Skeletal muscle tissue (tissue), 3 donors: ENCODE measurements at regions not wholly inside any gene's neighbourhood (a gene's known extent, or its start where the extent isn't known, plus 50 kb on each side); places are given as distances from the start of the nearest gene placed in this dataset.

Experiments used
- H3K27ac ChIP-seq: one replicate; pipeline ENCODE4 v1.7.0; 2013; ENCODE audit warnings: mild to moderate bottlenecking, low read depth, low read length, inconsistent platforms
- H3K27me3 ChIP-seq, 3 donors: one replicate each; pipeline ENCODE4 v1.7.0; 2013; ENCODE audit warnings: low read length in 3 of 3; ENCODE audit not compliant: control insufficient read depth in 3 of 3, insufficient read depth in 3 of 3
- H3K36me3 ChIP-seq, 3 donors: one replicate each; pipeline ENCODE4 v1.7.0; 2013; ENCODE audit warnings: low read length in 3 of 3; ENCODE audit not compliant: control insufficient read depth in 3 of 3, insufficient read depth in 3 of 3
- H3K4me1 ChIP-seq, 3 donors: one replicate each; pipeline ENCODE4 v1.7.0; 2013; ENCODE audit warnings: low read length in 3 of 3, mild to moderate bottlenecking in 3 of 3; ENCODE audit not compliant: control insufficient read depth in 3 of 3, insufficient read depth in 3 of 3
- H3K4me3 ChIP-seq, 3 donors: one replicate each; pipeline ENCODE4 v1.7.0; 2013; ENCODE audit warnings: low read length in 3 of 3
- H3K9ac ChIP-seq, 3 donors: one replicate each; pipeline ENCODE4 v1.7.0; 2013; ENCODE audit warnings: low read length in 3 of 3, mild to moderate bottlenecking in 3 of 3, moderate library complexity in 2 of 3, low read depth in 1 of 3
- H3K9me3 ChIP-seq, 3 donors: one replicate each; pipeline ENCODE4 v1.7.0; 2013; ENCODE audit warnings: low read length in 3 of 3; ENCODE audit not compliant: control insufficient read depth in 3 of 3
- donor health status: Osteomylitis.

DNA sequence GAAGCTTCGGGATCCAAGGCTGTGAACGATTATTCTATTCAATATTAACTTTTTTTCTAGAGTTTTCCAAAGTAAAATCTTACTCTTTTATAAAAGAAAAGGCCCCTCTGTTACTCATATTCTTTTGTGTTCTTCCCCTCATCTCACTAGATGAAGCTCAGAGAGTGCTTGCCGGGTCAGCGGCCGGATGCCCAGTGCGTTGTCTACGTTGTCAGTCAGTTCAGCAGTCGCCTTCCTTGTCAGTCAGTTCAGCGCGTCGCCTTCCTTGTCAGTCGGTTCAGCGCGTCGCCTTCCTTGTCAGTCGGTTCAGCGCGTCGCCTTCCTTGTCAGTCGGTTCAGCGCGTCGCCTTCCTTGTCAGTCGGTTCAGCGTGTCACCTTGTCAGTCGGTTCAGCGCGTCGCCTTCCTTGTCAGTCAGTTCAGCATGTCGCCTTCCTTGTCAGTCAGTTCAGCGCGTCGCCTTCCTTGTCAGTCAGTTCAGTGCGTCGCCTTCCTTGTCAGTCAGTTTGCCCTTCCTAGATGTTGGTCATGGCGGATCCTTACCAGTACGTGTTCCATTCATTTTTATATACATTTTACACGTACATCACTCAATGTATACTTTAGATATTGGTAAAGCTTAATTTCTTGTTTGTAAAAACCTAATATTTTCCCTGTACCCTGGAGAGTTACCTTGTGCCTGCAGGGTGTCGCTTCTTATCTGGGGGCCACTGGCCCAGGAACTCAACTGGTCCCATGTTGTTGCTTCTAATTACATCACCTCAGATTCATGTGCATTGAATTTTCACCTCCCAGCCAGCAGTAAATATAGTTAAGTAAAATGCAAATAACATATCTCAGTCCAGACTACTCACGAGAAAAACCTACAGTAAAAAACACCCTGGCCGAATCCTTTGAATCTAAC, 206.9 kb downstream of the ASB1 start:
- H3K9ac ChIP-seq = no peak overlapping the region
- peaks cover 0 to 5% (median 4%) of the 10 kb centered on the region in 3 donors for H3K4me1 ChIP-seq
- H3K27ac ChIP-seq = no peak overlapping the region
- no peak overlapping the region for H3K4me3 ChIP-seq
- no peaks in the 10 kb centered on the region for H3K36me3 ChIP-seq
- H3K9me3 ChIP-seq = no peaks in the 10 kb centered on the region
- H3K27me3 ChIP-seq = peaks cover 15 to 17% (median 16%) of the 10 kb centered on the region in 3 donors

DNA sequence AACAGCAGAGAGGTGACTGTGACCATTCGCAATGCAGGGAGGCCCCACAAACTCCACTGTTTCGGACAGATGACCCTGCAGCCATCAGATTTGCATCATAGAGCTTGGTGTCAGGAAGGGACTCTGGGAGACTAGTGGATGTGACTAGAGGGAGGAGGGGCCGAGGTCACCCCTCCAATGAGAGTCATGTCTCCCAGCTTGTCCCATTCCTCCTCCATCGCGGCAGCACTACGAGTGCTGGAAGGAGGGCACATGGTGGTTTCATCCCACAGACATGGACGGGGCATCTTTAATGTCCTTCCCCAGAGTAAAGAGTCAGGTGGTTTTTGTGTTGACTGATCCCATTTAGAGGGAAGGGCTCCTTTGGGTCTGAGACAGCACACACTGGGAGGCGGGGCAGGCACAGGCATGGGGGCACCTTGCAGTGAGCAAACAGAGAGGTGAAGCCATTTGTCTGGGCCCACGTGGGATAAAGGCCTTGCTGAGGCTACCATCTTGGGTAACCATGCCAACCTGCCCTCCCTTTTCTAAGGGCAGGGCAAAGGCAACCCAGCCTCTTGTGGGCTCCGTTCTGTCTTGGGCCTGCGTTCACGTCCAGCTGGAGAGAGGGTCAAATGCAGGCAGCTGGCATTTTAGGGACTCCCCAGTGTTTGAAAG, 208.1 kb downstream of the ASB1 start:
- Histone ChIP-seq H3K4me1 (peaks cover 0 to 5% (median 4%) of the 10 kb centered on the region in 3 donors), H3K9me3 (no peaks in the 10 kb centered on the region), H3K4me3 (no peak overlapping the region), H3K27ac (no peak overlapping the region), H3K9ac (no peak overlapping the region), H3K36me3 (no peaks in the 10 kb centered on the region), H3K27me3 (peaks cover 20 to 23% (median 21%) of the 10 kb centered on the region in 3 donors)

DNA sequence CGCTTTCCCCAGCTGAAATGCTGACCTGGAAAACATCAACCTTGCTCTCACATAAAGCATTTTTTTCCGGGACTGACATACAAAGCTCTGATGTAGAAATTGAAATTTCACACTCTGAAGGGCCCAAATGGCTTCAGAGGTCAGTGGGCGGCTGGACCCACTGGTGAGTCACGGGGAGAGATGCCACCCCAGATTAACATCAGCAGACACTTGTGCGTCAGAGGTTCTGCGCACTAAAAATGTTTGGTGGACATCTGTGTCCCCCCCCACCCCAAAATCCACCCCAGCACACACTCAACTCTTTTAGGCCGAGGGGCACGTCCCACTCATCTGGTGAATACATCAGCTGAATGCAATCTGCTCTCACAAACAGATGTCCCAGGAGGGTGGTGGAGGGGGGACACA, 208.9 kb downstream of the ASB1 start:
- Histone ChIP-seq H3K9me3 (no peaks in the 10 kb centered on the region), H3K4me1 (peaks cover 0 to 5% (median 4%) of the 10 kb centered on the region in 3 donors), H3K36me3 (no peaks in the 10 kb centered on the region), H3K4me3 (no peak overlapping the region), H3K27ac (no peak overlapping the region), H3K9ac (no peak overlapping the region), H3K27me3 (peaks cover 18 to 27% (median 24%) of the 10 kb centered on the region in 3 donors)

DNA sequence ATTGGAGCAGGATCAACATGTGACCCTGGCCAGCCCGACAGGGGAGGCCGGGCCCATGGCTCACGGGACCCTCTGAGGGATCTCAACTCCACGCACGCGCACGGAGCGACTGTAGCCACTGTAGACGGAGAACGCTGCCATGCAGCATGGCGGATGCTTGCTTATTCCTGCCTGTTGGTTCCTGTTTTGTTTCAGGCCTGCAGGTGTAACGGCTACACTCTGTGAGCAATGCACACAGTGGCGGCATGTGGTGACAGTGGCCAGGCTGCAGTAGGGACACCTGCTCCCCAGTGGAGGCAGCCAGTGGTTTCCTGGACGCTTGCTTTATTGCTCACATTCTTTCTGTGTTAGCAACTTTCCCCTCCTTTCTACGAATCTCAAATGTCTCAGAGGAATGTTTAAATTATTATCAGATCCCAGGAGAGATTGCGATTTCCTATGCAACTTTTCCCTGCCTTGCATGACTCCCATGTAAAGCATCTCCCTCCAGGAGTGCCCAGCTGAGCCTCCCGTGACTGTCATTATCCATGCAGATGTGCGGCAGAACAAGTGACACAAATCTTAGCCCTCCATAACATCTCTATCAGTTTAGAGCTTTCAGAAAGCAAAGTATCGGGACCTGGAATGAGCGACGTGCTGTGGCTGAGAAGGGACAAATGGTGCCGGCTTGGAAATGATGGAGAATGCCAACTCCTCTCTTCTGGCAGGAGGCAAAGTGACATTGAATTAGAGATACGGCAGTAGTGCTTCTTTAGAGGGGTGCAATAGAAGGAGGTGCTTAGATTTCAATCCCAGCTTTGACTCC, 209.7 kb downstream of the ASB1 start:
- H3K4me3 ChIP-seq = no peak overlapping the region
- H3K36me3 ChIP-seq = no peaks in the 10 kb centered on the region
- no peaks in the 10 kb centered on the region for H3K9me3 ChIP-seq
- peaks cover 0 to 5% (median 4%) of the 10 kb centered on the region in 3 donors for H3K4me1 ChIP-seq
- no peak overlapping the region for H3K27ac ChIP-seq
- H3K9ac ChIP-seq = no peak overlapping the region
- H3K27me3 ChIP-seq = peaks cover 18 to 27% (median 25%) of the 10 kb centered on the region in 3 donors

DNA sequence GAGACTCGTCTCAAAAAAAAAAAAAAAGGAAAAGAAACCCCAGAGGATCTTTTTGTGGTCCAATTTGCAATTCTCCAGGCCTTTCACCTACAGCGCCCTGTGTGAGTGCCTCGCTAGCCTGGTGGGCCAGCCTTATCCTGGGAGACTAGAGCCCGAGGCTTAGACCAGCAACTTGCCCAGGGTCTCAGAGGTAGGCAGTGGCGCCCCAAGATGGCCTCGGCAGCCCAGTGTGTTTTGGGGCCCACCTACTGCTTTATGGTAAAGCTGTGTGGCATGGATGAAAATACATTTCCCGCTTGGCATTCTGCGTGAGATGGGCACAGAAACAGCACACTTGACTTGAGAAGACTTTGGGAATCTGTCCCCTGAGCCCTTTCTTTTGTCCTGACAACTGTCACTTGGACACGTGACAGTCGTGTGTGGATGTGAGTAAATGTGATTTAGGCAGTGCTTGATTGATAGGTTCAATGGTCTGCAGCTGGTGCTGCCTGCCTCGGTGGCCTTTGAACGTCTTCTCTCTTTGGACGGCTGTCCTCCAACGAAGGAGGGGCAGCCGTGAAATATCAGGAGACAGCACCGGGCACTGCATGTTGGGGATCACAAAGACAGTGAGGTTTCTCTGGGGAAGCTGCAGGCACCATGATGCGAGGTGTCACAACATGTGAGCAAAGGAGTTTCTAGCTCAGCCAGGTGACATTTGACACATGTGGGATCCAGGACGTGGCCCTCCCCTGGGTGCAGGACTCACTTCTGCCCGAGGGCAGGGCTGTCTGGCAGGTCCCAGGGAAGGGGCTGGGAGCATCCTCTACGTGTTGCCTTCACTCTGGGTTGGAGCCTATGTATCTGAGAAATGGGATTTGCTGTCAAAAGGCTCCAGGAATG, 209.5 kb upstream of the TWIST2 start:
- Histone ChIP-seq H3K36me3 (no peaks in the 10 kb centered on the region), H3K4me3 (no peak overlapping the region), H3K9me3 (no peaks in the 10 kb centered on the region), H3K4me1 (peaks cover 0 to 4% (median 2%) of the 10 kb centered on the region in 3 donors), H3K9ac (no peak overlapping the region), H3K27ac (no peak overlapping the region), H3K27me3 (peaks cover 18 to 25% (median 25%) of the 10 kb centered on the region in 3 donors)

DNA sequence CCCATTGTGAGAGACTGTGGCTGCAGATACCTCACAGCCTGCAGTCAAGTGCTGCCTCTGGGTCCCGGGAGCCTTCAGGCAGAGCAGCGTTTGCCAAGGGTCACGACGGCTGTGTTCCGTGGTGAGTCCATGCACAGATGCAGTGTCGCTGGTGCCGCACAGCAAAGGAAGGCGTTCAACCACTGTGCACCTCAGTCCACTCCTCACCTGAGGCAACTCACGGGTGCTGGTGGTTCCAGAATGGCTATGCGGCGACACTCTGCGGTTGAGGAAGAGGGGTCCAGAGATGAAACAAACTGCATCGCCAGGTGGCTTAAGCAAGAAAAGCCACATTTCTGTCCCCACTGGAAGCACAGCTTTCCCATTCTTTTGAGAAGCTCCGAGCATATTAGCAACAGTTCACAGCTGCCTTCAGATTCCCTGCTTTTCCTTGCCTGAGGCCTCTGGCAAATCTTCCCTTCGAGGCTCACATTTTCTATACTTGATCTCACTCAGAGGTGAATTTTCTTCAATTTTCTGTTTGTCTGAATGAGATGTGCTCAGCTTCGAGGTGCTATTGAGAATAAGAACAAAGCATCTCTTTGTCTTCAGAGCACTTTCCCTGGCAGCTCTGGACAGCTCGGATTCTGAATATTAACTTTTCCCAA, 208.8 kb upstream of the TWIST2 start:
- H3K9ac ChIP-seq = no peak overlapping the region
- H3K27ac ChIP-seq = no peak overlapping the region
- no peak overlapping the region for H3K4me3 ChIP-seq
- no peaks in the 10 kb centered on the region for H3K9me3 ChIP-seq
- H3K27me3 ChIP-seq = peaks cover 18 to 25% (median 25%) of the 10 kb centered on the region in 3 donors
- no peaks in the 10 kb centered on the region for H3K36me3 ChIP-seq
- peaks cover 0 to 8% (median 2%) of the 10 kb centered on the region in 3 donors for H3K4me1 ChIP-seq

DNA sequence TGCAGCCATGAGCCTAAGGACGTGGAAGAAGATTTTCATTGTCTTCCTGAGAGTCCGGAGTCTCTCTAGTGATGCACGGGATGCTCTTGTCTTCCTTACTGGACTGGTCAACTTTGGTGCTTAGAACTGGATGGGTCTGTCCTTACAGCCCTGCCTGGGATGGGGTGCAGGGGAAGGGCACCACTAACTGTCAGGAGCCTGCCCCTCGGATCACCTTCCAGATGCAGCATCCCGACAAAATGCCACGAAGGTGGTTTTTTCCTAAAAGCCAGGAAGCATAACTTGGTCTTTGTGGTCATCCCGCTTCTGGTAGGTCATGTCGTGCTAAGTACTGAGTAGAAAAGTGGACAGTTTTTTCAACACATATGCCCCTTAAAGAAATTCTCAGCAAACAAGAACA, 207.4 kb upstream of the TWIST2 start:
- Histone ChIP-seq H3K27ac (no peak overlapping the region), H3K36me3 (no peaks in the 10 kb centered on the region), H3K4me3 (no peak overlapping the region), H3K4me1 (peaks cover 0 to 11% (median 2%) of the 10 kb centered on the region in 3 donors), H3K9ac (no peak overlapping the region), H3K27me3 (peaks cover 18 to 19% (median 18%) of the 10 kb centered on the region in 3 donors), H3K9me3 (no peaks in the 10 kb centered on the region)

DNA sequence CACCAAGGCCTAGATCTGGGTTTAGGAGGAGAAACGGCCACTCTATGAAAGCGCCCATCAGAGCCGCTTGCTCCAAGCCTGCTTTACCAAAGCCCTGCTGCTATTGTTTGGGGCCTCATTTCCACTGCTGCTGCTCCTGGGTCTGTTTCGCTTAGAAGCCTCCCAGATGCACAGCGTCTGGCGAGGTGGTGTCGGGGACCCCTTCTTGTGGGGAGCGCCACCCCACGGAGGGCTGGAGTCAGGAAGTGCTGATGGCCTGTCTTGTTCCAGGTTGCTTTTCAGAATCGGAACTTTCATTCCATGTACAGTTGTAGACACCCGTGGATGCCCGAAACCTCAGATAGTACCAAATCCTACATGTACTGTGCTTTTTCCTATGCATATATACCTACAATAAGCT, 204.9 kb upstream of the TWIST2 start:
- Histone ChIP-seq H3K4me3 (no peak overlapping the region), H3K9ac (no peak overlapping the region), H3K36me3 (no peaks in the 10 kb centered on the region), H3K9me3 (no peaks in the 10 kb centered on the region), H3K27ac (no peak overlapping the region), H3K4me1 (peaks cover 0 to 7% (median 0%) of the 10 kb centered on the region in 3 donors), H3K27me3 (peaks cover 9 to 18% (median 11%) of the 10 kb centered on the region in 3 donors)
